Cardiac muscle cell (in vitro differentiated cells and primary cell): ENCODE measurements at regions not wholly inside any gene's neighbourhood (a gene's known extent, or its start where the extent isn't known, plus 50 kb on each side); places are given as distances from the start of the nearest gene placed in this dataset.

ENCODE experiments used
- DNase-seq, 2 donors: peaks; one replicate each; pipeline versions ENCODE4 v3.0.0 to v3.0.0-alpha.2; 2010 to 2017; ENCODE audit warnings: low read depth in 1 of 2, low spot score in 1 of 2
- H3K27ac ChIP-seq: fragments of 200-600 bp; sonication (generic); 2 replicates; pipeline ENCODE4 v1.5.1; 2016
- H3K27me3 ChIP-seq: fragments of 200-600 bp; sonication (generic); 2 replicates; pipeline ENCODE4 v1.6.0; 2016; ENCODE audit warnings: control low read depth
- H3K36me3 ChIP-seq: fragments of 200-600 bp; sonication (generic); 2 replicates; pipeline ENCODE4 v1.5.1; 2016; ENCODE audit warnings: control low read depth
- H3K4me1 ChIP-seq: fragments of 200-600 bp; sonication (generic); 2 replicates; pipeline ENCODE4 v1.8.1; 2017; ENCODE audit warnings: low read depth, mild to moderate bottlenecking, mixed run types
- H3K4me3 ChIP-seq: fragments of 200-600 bp; sonication (generic); 2 replicates; pipeline ENCODE4 v1.5.1; 2016; ENCODE audit warnings: mild to moderate bottlenecking
- H3K9me3 ChIP-seq: fragments of 200-600 bp; sonication (generic); 2 replicates; pipeline ENCODE4 v1.5.1; 2017; ENCODE audit warnings: low read depth, mild to moderate bottlenecking, control low read depth
- TF ChIP-seq, protein P1 (sequence below): IDR thresholded peaks from 2 replicates; pipeline ENCODE4 v1.5.1; 2012; ENCODE audit warnings: low read depth, mild to moderate bottlenecking, low read length

DNA sequence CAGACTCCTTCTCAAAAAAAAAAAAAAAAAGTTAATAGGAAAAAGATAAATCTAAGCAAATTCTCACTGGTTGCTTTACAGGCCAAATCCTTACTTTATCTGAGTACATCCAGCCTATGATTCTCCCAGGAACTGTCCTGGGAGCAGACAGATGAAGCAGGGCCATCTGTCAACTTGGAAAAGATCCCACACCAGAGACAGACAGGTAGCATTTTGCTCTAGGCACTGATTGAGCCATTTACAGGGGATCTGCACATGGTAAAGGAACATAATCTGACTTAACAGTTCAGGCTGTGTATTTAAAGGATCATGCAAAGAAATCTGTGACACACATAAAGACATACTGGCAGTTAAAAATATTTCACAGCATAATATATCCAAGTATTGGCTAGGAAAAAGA, 1006.5 kb downstream of the TBL1XR1 start:
- no peak for DNase-seq
- H3K27ac ChIP-seq, result no peak overlapping the region
- TF ChIP-seq, protein P1, sequence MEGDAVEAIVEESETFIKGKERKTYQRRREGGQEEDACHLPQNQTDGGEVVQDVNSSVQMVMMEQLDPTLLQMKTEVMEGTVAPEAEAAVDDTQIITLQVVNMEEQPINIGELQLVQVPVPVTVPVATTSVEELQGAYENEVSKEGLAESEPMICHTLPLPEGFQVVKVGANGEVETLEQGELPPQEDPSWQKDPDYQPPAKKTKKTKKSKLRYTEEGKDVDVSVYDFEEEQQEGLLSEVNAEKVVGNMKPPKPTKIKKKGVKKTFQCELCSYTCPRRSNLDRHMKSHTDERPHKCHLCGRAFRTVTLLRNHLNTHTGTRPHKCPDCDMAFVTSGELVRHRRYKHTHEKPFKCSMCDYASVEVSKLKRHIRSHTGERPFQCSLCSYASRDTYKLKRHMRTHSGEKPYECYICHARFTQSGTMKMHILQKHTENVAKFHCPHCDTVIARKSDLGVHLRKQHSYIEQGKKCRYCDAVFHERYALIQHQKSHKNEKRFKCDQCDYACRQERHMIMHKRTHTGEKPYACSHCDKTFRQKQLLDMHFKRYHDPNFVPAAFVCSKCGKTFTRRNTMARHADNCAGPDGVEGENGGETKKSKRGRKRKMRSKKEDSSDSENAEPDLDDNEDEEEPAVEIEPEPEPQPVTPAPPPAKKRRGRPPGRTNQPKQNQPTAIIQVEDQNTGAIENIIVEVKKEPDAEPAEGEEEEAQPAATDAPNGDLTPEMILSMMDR, result no peak

DNA sequence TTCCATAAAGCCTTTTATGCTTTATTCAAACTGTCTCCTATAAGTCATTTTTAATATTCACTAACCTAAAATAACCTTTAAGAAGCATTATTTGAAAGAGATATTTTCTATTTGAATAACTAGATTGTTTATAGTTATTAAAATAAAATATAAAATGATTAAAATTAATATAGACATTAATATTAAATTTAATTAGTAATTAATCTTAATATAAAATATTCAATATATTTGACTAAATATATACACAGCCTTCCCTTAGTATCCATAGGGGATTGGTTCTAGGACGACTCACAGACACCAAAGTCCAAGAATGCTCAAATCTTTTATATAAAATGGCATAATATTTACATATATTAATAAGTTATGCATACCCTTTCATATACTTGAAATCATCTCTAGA, 1014.1 kb downstream of the TBL1XR1 start:
- Histone ChIP-seq H3K27ac (no peak overlapping the region), H3K9me3 (no peaks in the 10 kb centered on the region), H3K36me3 (no peaks in the 10 kb centered on the region), H3K4me3 (no peak overlapping the region), H3K27me3 (no peaks in the 10 kb centered on the region), H3K4me1 (no peaks in the 10 kb centered on the region)
- TF ChIP-seq, protein P1, result no peak
- no peak for DNase-seq

More for the DNA sequence above, 1006.5 kb downstream of the TBL1XR1 start:
- no peaks in the 10 kb centered on the region for H3K27me3 ChIP-seq
- no peaks in the 10 kb centered on the region for H3K4me1 ChIP-seq
- no peak overlapping the region for H3K4me3 ChIP-seq
- no peaks in the 10 kb centered on the region for H3K9me3 ChIP-seq
- no peaks in the 10 kb centered on the region for H3K36me3 ChIP-seq

DNA sequence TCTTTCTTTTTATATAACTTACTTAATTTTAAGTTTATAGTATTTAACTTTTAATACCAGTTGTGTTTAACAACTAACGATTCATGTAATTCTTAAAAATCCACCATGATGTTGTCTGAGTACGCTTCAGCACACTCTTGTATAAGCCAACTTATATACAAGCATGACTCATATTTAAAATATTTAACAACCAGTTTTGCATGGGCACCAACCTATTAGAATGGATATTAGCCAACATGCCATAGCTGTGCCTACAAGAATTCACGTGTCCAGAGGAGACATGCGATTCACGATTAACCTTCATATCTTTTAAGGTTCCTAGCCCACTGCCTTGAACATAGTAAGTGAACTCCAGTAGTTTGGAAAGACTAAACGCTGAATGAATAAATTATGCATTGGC, 1023.2 kb downstream of the TBL1XR1 start:
- Histone ChIP-seq H3K36me3 (no peaks in the 10 kb centered on the region), H3K27ac (no peak overlapping the region), H3K27me3 (no peaks in the 10 kb centered on the region), H3K4me3 (no peak overlapping the region), H3K9me3 (no peaks in the 10 kb centered on the region), H3K4me1 (no peaks in the 10 kb centered on the region)
- TF ChIP-seq, protein P1, result no peak
- no peak for DNase-seq

DNA sequence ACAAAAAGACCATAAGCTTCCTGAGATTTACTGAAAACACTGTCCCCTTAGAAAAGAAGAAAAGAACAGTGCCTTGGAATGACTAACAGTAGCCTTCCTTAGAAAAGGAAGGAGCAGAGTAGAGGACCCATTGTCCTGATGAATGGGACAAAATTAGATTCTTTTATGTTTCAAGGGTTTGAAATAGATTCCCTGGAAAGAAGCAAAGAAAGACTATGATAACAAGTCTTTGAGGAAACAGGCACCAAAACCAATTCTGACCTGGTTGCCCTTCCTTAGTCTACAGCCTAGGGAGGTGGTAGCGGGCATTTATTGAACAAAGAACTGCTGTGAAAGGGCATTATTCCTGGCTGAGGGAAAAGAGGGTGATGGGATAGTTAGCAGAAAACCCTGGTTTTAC, 1024.8 kb downstream of the TBL1XR1 start:
- no peak for DNase-seq
- TF ChIP-seq, protein P1, result no peak
- no peaks in the 10 kb centered on the region for H3K27me3 ChIP-seq
- no peaks in the 10 kb centered on the region for H3K4me1 ChIP-seq
- H3K27ac ChIP-seq, result no peak overlapping the region
- no peaks in the 10 kb centered on the region for H3K36me3 ChIP-seq
- H3K4me3 ChIP-seq, result no peak overlapping the region
- H3K9me3 ChIP-seq, result no peaks in the 10 kb centered on the region

DNA sequence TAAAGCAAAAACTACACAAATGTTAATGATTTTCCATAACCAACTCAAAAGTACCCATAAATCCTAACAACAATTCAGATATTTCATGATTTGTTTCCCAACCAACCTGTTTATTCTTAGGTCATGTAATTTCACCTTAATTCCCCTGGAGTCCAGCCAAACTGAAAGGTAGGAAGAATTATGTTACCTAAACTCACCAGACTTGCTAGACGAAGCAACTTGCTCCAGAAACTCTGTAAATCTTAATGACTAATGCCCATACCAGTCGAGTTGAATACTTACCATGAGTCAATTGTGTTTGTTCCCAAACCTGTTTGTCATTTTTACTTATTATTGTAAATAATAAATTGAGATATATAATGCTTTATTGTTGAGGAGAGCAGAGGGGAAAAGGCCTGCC, 1030.0 kb downstream of the TBL1XR1 start:
- Histone ChIP-seq H3K27ac (no peak overlapping the region), H3K27me3 (no peaks in the 10 kb centered on the region)

More for the DNA sequence above, 1030.0 kb downstream of the TBL1XR1 start:
- no peaks in the 10 kb centered on the region for H3K4me1 ChIP-seq
- no peaks in the 10 kb centered on the region for H3K36me3 ChIP-seq
- H3K4me3 ChIP-seq, result no peak overlapping the region
- no peak for DNase-seq
- no peaks in the 10 kb centered on the region for H3K9me3 ChIP-seq
- TF ChIP-seq, protein P1, result no peak
